ENCODE measurements at regions not wholly inside any gene's neighbourhood (a gene's known extent, or its start where the extent isn't known, plus 50 kb on each side); places are given as distances from the start of the nearest gene placed in this dataset.

DNA sequence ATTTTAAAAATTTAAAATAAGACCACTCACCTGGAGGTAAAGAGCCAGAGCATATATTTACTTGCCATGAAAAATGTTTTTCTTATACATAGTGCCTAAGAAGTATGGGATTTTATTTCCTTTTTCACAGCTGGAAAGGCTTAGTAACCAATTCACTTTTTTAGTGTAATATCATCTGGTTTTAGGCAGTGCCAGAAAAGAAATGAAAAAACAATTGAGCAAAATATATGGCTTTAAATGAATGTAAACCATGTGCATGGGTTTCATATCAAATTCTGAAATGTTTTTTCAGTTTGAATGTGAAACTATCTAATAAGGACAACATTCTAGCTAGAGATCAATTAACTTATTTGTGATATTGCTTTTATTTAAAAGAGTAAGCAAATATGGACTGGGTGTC lies 672.4 kb upstream of the ADAMTS5 start:
- Histone ChIP-seq H3K27ac (no peak overlapping the region), H3K4me3 (no peak overlapping the region), H3K4me1 (ENCODE audit: insufficient read depth) (no peaks in the 10 kb centered on the region), H3K27me3 (no peaks in the 10 kb centered on the region), H3K9me3 (no peaks in the 10 kb centered on the region), H3K36me3 (no peaks in the 10 kb centered on the region)
- no peak for DNase-seq
- TF ChIP-seq, protein P1, sequence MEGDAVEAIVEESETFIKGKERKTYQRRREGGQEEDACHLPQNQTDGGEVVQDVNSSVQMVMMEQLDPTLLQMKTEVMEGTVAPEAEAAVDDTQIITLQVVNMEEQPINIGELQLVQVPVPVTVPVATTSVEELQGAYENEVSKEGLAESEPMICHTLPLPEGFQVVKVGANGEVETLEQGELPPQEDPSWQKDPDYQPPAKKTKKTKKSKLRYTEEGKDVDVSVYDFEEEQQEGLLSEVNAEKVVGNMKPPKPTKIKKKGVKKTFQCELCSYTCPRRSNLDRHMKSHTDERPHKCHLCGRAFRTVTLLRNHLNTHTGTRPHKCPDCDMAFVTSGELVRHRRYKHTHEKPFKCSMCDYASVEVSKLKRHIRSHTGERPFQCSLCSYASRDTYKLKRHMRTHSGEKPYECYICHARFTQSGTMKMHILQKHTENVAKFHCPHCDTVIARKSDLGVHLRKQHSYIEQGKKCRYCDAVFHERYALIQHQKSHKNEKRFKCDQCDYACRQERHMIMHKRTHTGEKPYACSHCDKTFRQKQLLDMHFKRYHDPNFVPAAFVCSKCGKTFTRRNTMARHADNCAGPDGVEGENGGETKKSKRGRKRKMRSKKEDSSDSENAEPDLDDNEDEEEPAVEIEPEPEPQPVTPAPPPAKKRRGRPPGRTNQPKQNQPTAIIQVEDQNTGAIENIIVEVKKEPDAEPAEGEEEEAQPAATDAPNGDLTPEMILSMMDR (IDR thresholded peaks at IDR 0.05): no peak
- TF ChIP-seq POLR2A (IDR thresholded peaks at IDR 0.05) (no peak), EP300 (IDR thresholded peaks at IDR 0.05) (no peak)
- intact Hi-C loops (cut with DNase I): no loop called here

DNA sequence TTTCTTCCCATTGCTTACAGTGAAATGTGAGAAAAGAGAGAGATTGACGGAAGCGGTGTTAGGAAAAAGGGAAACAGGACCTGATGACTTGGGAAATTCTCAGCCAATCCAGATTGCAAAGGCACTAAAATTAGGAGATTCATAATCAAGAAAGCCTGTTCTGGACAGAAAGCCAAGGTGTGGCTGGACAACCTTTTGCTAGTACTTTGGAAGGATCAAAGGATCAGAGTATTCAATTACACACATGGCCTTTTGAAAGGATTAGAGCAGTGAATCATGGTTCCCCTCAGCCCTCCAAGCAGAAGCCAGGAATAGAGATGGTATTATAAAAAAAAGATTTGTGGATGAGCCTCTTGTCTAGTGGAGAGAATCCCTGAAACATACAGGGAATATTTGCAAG lies 669.8 kb upstream of the ADAMTS5 start:
- intact Hi-C loops (cut with DNase I): no loop called here
- no peak for DNase-seq
- Histone ChIP-seq H3K4me1 (ENCODE audit: insufficient read depth) (no peaks in the 10 kb centered on the region), H3K27me3 (no peaks in the 10 kb centered on the region), H3K36me3 (no peaks in the 10 kb centered on the region), H3K9me3 (no peaks in the 10 kb centered on the region), H3K4me3 (no peak overlapping the region), H3K27ac (no peak overlapping the region)
- TF ChIP-seq EP300 (IDR thresholded peaks at IDR 0.05): no peak
- TF ChIP-seq, protein P1 (IDR thresholded peaks at IDR 0.05): no peak
- TF ChIP-seq POLR2A (IDR thresholded peaks at IDR 0.05): no peak
- 46 to 80% (median 50%) methylated on average over 2 of the region's 2 CpGs for WGBS, 3 donors

DNA sequence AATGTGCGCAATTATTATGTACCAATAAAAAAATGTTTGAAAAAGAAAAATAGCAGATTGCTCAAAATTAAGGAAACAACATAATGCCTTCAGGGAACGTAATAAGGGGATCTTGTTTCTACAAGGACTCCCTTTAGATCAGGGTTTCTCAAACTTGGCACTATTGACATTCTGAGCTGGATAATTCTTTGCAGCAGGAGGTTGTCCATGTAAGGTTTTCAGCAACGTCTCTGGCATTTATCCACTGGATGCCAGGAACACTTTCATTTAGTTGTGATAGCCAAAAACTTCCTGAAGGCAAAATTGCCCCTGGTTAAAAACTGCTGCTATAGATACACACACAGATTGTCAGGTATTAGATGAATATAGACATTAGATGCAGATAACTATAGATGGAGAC lies 666.7 kb upstream of the ADAMTS5 start:
- no peaks in the 10 kb centered on the region for H3K27me3 ChIP-seq
- no peaks in the 10 kb centered on the region for H3K9me3 ChIP-seq
- intact Hi-C loops (cut with DNase I): no loop called here
- no peak for DNase-seq
- no peak overlapping the region for H3K27ac ChIP-seq
- no peaks in the 10 kb centered on the region for H3K4me1 ChIP-seq (ENCODE audit: insufficient read depth)
- WGBS, 3 donors: 74 to 79% (median 76%) methylated on average over 3 of the region's 3 CpGs
- no peaks in the 10 kb centered on the region for H3K36me3 ChIP-seq
- no peak for TF ChIP-seq POLR2A (IDR thresholded peaks at IDR 0.05)
- TF ChIP-seq, protein P1 (IDR thresholded peaks at IDR 0.05): no peak
- TF ChIP-seq EP300 (IDR thresholded peaks at IDR 0.05): no peak
- H3K4me3 ChIP-seq: no peak overlapping the region

DNA sequence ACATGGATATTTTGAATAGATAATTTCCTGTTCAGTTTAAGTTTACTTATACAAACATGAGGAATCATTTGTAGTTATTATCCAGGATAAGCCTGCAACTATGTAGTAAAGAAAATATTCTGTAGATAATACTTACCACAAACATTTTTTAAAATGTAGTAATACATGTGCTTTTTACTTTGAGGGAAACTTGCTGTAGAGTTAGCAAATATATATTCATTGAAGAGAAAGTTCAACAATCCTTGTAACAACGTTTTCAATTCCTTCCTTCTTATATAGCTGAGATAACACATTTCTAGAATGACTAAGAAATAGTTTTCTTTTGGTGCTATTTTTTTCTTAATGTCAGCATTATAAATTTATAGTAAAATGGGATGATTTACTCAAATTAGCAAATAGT lies 664.6 kb upstream of the ADAMTS5 start:
- Histone ChIP-seq H3K4me1 (ENCODE audit: insufficient read depth) (no peaks in the 10 kb centered on the region), H3K27me3 (no peaks in the 10 kb centered on the region), H3K36me3 (no peaks in the 10 kb centered on the region), H3K4me3 (no peak overlapping the region), H3K9me3 (no peaks in the 10 kb centered on the region), H3K27ac (no peak overlapping the region)
- intact Hi-C loops (cut with DNase I): no loop called here
- TF ChIP-seq POLR2A (IDR thresholded peaks at IDR 0.05) (no peak), EP300 (IDR thresholded peaks at IDR 0.05) (no peak)
- TF ChIP-seq, protein P1 (IDR thresholded peaks at IDR 0.05): no peak
- WGBS, 3 donors: 3 to 12% (median 7%) methylated on average over 1 of the region's 1 CpG
- no peak for DNase-seq

DNA sequence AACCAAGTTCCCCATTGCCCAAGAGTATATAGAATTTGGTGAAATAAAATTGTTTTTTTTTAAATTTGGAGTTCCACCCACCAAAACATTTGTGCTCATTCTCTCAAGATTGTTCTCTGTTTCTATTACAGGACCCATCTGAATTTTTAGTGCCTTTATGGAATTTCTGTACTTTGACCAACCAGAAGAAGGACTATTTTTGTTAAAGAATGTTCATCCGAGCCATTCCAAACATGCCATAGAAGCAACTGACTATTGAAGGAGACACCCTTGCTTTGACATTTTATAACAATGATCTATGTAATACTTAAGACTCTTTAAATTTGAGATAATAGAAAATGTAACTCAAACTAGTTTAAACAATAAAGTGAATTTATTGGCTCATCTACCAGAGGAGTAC lies 655.7 kb upstream of the ADAMTS5 start:
- H3K36me3 ChIP-seq: no peaks in the 10 kb centered on the region
- DNase-seq: no peak
- no peak overlapping the region for H3K27ac ChIP-seq
- H3K4me1 ChIP-seq (ENCODE audit: insufficient read depth): no peaks in the 10 kb centered on the region
- H3K9me3 ChIP-seq: no peaks in the 10 kb centered on the region
- no peaks in the 10 kb centered on the region for H3K27me3 ChIP-seq
- intact Hi-C loops (cut with DNase I): no loop called here
- H3K4me3 ChIP-seq: no peak overlapping the region
- 55 to 85% (median 80%) methylated on average over 1 of the region's 1 CpG for WGBS, 3 donors
- TF ChIP-seq POLR2A (IDR thresholded peaks at IDR 0.05) (no peak), EP300 (IDR thresholded peaks at IDR 0.05) (no peak)
- TF ChIP-seq, protein P1 (IDR thresholded peaks at IDR 0.05): no peak
